Panc1 (cell line): ENCODE measurements at regions not wholly inside any gene's neighbourhood (a gene's known extent, or its start where the extent isn't known, plus 50 kb on each side); places are given as distances from the start of the nearest gene placed in this dataset.

Source experiments
- ATAC-seq: fragments of 200-7000 bp; cut with Tn5 transposase; 2 replicates; pipeline ENCODE4 v1.9.1; 2020; ENCODE audit warnings: mild to moderate bottlenecking, moderate library complexity
- BruUV-seq: library from RNA; stranded (reverse); fragments of 400-500 nt; replicated peaks from 2 replicates; lab custom pipeline; 2021; lab: Mats Ljungman, UMichigan
- CTCF ChIA-PET: fragments of 300-600 bp; sonication (Branson Sonifier 250); formaldehyde crosslinking; loops from one replicate; lab custom pipeline; 2022; ENCODE audit warnings: antibody characterized with exemption; lab: Charles Lee
- POLR2A ChIA-PET: fragments of 300-600 bp; sonication (Branson Sonifier 250); formaldehyde crosslinking; loops from one replicate; lab custom pipeline; 2022; ENCODE audit warnings: antibody characterized with exemption; lab: Charles Lee
- DNase-seq: peaks from one replicate; pipeline ENCODE4 v3.0.0-alpha.2; 2010; ENCODE audit warnings: low read depth, low spot score
- H3K27ac ChIP-seq: 2 replicates; pipeline ENCODE4 v1.5.1; 2011; ENCODE audit warnings: mild to moderate bottlenecking, low read length, inconsistent platforms
- H3K27me3 ChIP-seq: fragments of 200-500 bp; sonication (Bioruptor generic); 2 replicates; pipeline ENCODE4 v1.6.0; 2014; ENCODE audit warnings: low read length, inconsistent platforms; ENCODE audit not compliant: control insufficient read depth, insufficient read depth
- H3K36me3 ChIP-seq: fragments of 200-500 bp; sonication (Bioruptor generic); 2 replicates; pipeline ENCODE4 v1.5.1; 2014; ENCODE audit warnings: inconsistent platforms, mild to moderate bottlenecking, low read length, moderate library complexity; ENCODE audit not compliant: control insufficient read depth, insufficient read depth
- H3K4me1 ChIP-seq: 2 replicates; pipeline ENCODE4 v1.5.1; 2011; ENCODE audit warnings: inconsistent platforms, mild to moderate bottlenecking, low read length, moderate library complexity; ENCODE audit not compliant: control insufficient read depth, insufficient read depth
- H3K4me3 ChIP-seq, 2 experiments: 2 replicates each; pipeline ENCODE4 v1.5.1; 2011 to 2012; ENCODE audit warnings: low read depth in 2 of 2, low read length in 2 of 2, mild to moderate bottlenecking in 2 of 2, inconsistent platforms in 1 of 2, moderate library complexity in 1 of 2
- H3K9me3 ChIP-seq: fragments of 200-500 bp; sonication (Bioruptor generic); 2 replicates; pipeline ENCODE4 v1.5.1; 2014; ENCODE audit warnings: low read depth, mild to moderate bottlenecking, inconsistent platforms, low read length, moderate library complexity; ENCODE audit not compliant: control insufficient read depth, insufficient read depth
- POLR2AphosphoS5 ChIP-seq: IDR thresholded peaks from 2 replicates; pipeline ENCODE4 v1.6.1; 2012; ENCODE audit warnings: mild to moderate bottlenecking, low read depth, low read length, moderate library complexity
- SIN3A ChIP-seq: IDR thresholded peaks from 2 replicates; pipeline ENCODE4 v1.6.1; 2012; ENCODE audit warnings: low read depth, mild to moderate bottlenecking, low read length, moderate library complexity, borderline replicate concordance; ENCODE audit not compliant: insufficient read depth
- TCF7L2 ChIP-seq: IDR thresholded peaks from 2 replicates; pipeline ENCODE4 v1.6.1; 2011; ENCODE audit warnings: mild to moderate bottlenecking, low read depth, low read length, inconsistent platforms
- in situ Hi-C: cut with HindIII; loops from 2 replicates; pipeline ENCODE4 v1.10.0; 2016; ENCODE audit warnings: low sequenced_read_pairs, low pct_unique_long_range_greater_than_20kb
- intact Hi-C: fragments of 100-400 bp; cut with micrococcal nuclease; formaldehyde crosslinking; loops from one replicate; pipeline ENCODE4 v1.10.0; 2022; ENCODE audit not compliant: unreplicated experiment
- TF ChIP-seq, protein P1 (sequence below), 2 experiments: IDR thresholded peaks; 2 replicates each; pipeline ENCODE4 v1.6.1; 2011 to 2012; ENCODE audit warnings: low read depth in 2 of 2, control low read depth in 1 of 2, low read length in 1 of 2, mild to moderate bottlenecking in 1 of 2, moderate library complexity in 1 of 2; ENCODE audit not compliant: insufficient read depth in 1 of 2
- TF ChIP-seq, protein P2 (sequence below): fragments of 450-650 bp; IDR thresholded peaks from 2 replicates; pipeline ENCODE4 v1.5.1; 2017; ENCODE audit warnings: mild to moderate bottlenecking

DNA sequence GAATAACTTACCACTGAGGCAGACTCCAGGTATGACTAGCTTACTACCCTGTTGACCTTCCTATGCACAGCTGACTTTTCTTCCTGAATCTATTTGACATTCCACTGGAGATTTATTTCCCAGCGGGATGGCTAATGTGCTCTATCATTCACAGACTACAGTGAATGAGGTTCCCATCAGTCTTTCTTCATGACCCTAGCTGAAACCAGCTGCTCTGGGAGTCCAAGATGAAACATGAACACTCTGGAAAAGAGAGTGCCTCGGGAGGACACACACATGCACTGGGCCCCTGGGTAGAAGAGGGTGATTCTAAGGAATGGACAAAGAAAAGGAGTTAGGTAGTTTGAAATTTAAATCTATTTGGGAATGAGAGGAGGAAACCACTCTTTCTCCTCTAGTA lies 82.6 kb upstream of the DST start:
- peak overlapping the region; percentile 91 for H3K27ac ChIP-seq
- no peaks in the 10 kb centered on the region for H3K27me3 ChIP-seq
- in situ Hi-C loops, result no loop called here
- no peak overlapping the region for H3K4me3 ChIP-seq
- DNase-seq (no peak), ATAC-seq (peak; percentile 39)
- no peaks in the 10 kb centered on the region for H3K36me3 ChIP-seq
- H3K4me1 ChIP-seq, result peaks cover 67% of the 10 kb centered on the region
- POLR2A ChIA-PET, result interaction anchor here (0.9 kb wide), 1 partner anchor 19 kb away, joined by 3 read pairs; no protein-coding TSS in a partner anchor
- CTCF ChIA-PET, result interaction anchor here (0.6 to 0.7 kb wide), 2 partner anchors 10 to 25 kb away, joined by 3 read pairs; no protein-coding TSS in a partner anchor
- no peaks in the 10 kb centered on the region; the same call in 1 of the 2 replicates for H3K9me3 ChIP-seq
- intact Hi-C loops, result no loop called here
- no TSS peak for BruUV-seq
- TF ChIP-seq TCF7L2 (no peak), POLR2AphosphoS5 (no peak), SIN3A (no peak)
- TF ChIP-seq, protein P1, sequence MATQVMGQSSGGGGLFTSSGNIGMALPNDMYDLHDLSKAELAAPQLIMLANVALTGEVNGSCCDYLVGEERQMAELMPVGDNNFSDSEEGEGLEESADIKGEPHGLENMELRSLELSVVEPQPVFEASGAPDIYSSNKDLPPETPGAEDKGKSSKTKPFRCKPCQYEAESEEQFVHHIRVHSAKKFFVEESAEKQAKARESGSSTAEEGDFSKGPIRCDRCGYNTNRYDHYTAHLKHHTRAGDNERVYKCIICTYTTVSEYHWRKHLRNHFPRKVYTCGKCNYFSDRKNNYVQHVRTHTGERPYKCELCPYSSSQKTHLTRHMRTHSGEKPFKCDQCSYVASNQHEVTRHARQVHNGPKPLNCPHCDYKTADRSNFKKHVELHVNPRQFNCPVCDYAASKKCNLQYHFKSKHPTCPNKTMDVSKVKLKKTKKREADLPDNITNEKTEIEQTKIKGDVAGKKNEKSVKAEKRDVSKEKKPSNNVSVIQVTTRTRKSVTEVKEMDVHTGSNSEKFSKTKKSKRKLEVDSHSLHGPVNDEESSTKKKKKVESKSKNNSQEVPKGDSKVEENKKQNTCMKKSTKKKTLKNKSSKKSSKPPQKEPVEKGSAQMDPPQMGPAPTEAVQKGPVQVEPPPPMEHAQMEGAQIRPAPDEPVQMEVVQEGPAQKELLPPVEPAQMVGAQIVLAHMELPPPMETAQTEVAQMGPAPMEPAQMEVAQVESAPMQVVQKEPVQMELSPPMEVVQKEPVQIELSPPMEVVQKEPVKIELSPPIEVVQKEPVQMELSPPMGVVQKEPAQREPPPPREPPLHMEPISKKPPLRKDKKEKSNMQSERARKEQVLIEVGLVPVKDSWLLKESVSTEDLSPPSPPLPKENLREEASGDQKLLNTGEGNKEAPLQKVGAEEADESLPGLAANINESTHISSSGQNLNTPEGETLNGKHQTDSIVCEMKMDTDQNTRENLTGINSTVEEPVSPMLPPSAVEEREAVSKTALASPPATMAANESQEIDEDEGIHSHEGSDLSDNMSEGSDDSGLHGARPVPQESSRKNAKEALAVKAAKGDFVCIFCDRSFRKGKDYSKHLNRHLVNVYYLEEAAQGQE (IDR thresholded peaks at IDR 0.05; ENCODE audit: insufficient read depth in 1 of 2, low read depth in 2 of 2, low read length in 1 of 2), result no peak
- TF ChIP-seq, protein P2, sequence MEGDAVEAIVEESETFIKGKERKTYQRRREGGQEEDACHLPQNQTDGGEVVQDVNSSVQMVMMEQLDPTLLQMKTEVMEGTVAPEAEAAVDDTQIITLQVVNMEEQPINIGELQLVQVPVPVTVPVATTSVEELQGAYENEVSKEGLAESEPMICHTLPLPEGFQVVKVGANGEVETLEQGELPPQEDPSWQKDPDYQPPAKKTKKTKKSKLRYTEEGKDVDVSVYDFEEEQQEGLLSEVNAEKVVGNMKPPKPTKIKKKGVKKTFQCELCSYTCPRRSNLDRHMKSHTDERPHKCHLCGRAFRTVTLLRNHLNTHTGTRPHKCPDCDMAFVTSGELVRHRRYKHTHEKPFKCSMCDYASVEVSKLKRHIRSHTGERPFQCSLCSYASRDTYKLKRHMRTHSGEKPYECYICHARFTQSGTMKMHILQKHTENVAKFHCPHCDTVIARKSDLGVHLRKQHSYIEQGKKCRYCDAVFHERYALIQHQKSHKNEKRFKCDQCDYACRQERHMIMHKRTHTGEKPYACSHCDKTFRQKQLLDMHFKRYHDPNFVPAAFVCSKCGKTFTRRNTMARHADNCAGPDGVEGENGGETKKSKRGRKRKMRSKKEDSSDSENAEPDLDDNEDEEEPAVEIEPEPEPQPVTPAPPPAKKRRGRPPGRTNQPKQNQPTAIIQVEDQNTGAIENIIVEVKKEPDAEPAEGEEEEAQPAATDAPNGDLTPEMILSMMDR, result no peak

DNA sequence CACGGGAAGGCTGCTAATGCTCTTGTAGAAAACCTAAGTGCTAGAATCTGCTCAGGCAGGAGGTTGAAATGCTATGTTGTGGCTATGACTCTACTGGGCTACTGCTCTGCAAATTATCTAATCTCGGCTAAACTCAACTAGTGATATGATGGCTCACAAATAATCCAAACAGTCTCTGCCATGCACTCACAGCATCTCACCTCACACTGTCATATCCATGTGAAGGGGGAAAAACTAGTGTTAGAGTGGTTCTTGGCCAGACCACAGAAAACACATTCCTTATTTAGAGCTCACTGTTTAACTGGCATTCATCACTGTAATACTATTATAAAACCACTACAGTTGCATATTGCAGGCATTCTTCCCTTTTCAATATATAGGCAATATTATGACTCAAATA lies 81.8 kb upstream of the DST start:
- in situ Hi-C loops (no loop called here), intact Hi-C loops (no loop called here)
- ChIA-PET CTCF (interaction anchor here (0.6 kb wide), 2 partner anchors 9 to 47 kb away, joined by 3 to 6 read pairs; no protein-coding TSS in a partner anchor), POLR2A (interaction anchor here (0.9 to 1.2 kb wide), 2 partner anchors 9 to 20 kb away, joined by 3 to 5 read pairs; no protein-coding TSS in a partner anchor)
- Histone ChIP-seq H3K9me3 (peaks cover 2% of the 10 kb centered on the region), H3K27ac (peak overlapping the region; percentile 91), H3K36me3 (no peaks in the 10 kb centered on the region), H3K4me1 (peaks cover 59% of the 10 kb centered on the region), H3K27me3 (no peaks in the 10 kb centered on the region), H3K4me3 (no peak overlapping the region)
- no TSS peak for BruUV-seq
- ATAC-seq, result peak; percentile 69
- DNase-seq, result no peak
- TF ChIP-seq, protein P1 (IDR thresholded peaks at IDR 0.05; ENCODE audit: insufficient read depth in 1 of 2, low read depth in 2 of 2, low read length in 1 of 2), result no peak
- TF ChIP-seq SIN3A (no peak), POLR2AphosphoS5 (no peak)
